Activated naive CD4-positive, alpha-beta T cell treated with anti-CD3 and anti-CD28 coated beads, Interleukin-2, amount 50 U/mL, for 72 hours (primary cell): ENCODE measurements at regions not wholly inside any gene's neighbourhood (a gene's known extent, or its start where the extent isn't known, plus 50 kb on each side); places are given as distances from the start of the nearest gene placed in this dataset.
"Not testable (repeated sequence)": the region's sequence is repeated elsewhere in the genome, so short reads cannot be mapped to it uniquely, and the experiment has no call there.

Experiments used
- ATAC-seq, 2 donors: fragments of 150-1000 bp; cut with Tn5 transposase; 2 replicates each; pipeline ENCODE4 v1.10.0; 2021; ENCODE audit warnings: mild to moderate bottlenecking in 2 of 2, moderate library complexity in 2 of 2
- DNase-seq, 2 donors: peaks; one replicate each; pipeline ENCODE4 v3.0.0; 2021 to 2022; ENCODE audit warnings: low spot score in 2 of 2
- H3K27ac Mint-ChIP-seq, 2 donors: one replicate each; pipeline ENCODE4 v1.8.0; 2022; ENCODE audit warnings: mild to moderate bottlenecking in 2 of 2, mixed read lengths in 2 of 2
- H3K36me3 Mint-ChIP-seq, 2 donors: one replicate each; pipeline ENCODE4 v1.8.0; 2022; ENCODE audit warnings: mixed read lengths in 2 of 2
- H3K9me3 Mint-ChIP-seq, 2 donors: one replicate each; pipeline ENCODE4 v1.8.0; 2022; ENCODE audit warnings: mixed read lengths in 2 of 2

DNA sequence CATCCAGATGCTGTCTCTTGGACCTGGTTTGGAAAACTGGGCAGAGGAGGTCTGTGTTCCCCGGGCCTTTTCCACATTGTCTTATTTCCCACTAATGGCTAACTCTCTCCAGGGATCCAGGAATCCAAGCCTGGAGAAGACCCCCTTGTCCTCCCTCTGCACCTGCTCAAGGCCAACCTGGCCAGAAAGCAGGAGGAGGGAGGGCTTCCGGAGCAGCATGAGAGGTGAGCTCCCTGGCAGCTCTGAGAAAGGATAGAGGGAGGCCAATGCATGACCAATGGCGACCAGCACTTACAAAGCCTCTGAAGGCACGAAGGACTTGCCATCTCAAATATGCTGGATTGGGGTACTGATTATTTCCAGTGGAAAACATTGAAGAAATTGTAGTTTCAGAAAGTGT is 445.0 kb upstream of the B3GAT1 start:
- no peaks in the 10 kb centered on the region for H3K9me3 Mint-ChIP-seq
- H3K27ac Mint-ChIP-seq, result no peak overlapping the region
- no peaks in the 10 kb centered on the region for H3K36me3 Mint-ChIP-seq
- no peak for DNase-seq
- no peak for ATAC-seq

DNA sequence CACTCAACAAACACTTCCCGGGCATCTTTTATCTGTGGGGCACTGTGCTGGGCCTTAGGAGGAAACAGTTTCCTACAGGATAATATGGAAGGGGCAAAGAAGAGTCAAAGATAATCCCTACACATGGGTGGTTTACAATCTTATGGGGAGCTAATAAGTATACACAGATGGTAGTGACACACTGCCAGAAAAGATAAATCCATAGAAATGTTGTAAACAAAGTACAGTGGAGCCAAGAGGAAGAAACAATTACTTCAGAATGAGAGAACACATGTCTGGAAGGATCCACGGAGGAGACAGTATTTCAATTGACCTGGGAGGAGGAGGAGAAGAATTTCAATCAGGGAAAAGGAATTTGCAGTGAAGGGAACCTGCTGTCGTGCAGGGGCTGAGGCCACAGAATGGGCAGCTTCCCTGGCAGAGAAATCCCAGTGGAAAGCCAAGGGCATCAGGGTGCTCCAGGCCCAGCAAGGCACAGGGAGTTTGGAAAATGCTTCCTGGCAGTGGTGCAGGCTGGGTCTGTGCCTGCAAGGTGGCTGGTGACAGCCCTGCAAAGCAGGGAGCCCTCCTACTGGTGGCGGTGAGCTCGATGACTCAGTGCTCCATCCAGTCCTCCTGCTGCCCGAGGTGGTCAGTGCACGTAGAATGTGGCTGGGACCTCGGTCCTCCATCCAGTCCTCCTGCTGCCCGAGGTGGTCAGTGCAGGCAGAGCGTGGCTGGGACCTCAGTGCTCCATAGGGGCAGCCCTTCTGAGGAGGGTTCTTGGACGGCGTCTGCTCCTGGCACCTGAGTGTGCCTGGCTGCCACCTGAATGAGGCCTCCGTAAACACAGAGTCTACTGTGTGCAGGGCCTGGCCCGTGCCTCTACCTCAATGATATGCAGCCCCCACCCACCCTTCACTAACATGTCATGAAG is 444.3 kb upstream of the B3GAT1 start:
- Mint-ChIP-seq H3K9me3 (no peaks in the 10 kb centered on the region), H3K27ac (no peak overlapping the region), H3K36me3 (no peaks in the 10 kb centered on the region)
- ATAC-seq (no peak), DNase-seq (no peak)

DNA sequence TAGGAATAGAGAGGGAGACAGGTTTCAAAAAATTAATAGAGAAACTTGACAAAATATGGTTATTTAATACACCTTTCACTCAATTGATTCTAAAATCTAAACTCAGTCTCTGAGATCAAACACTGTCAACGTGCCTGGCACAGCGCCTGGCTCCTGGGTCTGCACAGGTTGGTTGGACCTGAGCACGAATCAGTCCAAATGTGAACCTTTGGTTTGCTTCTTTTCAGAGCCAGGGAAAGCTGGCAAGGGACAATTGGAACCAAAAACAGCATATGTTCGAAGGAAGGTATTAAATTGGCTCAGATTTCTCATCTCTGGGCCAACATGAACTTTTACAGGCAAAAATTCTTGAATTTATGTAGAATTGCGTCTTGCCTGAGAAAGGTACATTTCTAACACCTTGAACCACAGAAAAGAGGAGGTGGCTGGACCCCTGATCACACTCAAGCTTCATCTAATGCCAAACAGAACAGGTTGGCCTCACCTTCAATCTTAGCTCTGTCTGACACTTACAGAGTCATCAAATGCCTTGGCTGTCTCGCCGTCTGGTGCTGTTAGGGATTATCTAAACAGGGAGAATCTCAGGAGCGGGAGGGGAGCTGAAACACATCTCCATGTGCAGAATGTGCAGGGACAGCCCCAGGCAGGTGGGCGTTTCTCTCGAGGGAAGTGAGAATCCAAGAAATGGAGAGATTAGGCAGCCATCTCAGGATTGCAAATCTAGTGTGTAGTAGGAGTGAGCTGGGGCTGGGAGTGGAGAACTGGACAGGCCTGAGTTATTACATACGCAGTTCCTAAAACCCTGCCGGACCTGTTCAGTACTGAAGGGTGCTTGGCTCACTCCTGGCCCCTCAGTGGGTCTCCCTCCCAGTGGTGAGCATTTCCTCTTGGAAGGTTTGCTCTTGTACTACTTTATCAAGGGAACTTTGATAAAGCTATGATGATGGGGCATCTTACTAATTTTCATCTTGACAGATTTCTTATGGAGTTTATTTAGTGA is 442.2 kb upstream of the B3GAT1 start:
- Mint-ChIP-seq H3K9me3 (no peaks in the 10 kb centered on the region), H3K27ac (no peak overlapping the region), H3K36me3 (no peaks in the 10 kb centered on the region)
- no peak for DNase-seq
- no peak for ATAC-seq

DNA sequence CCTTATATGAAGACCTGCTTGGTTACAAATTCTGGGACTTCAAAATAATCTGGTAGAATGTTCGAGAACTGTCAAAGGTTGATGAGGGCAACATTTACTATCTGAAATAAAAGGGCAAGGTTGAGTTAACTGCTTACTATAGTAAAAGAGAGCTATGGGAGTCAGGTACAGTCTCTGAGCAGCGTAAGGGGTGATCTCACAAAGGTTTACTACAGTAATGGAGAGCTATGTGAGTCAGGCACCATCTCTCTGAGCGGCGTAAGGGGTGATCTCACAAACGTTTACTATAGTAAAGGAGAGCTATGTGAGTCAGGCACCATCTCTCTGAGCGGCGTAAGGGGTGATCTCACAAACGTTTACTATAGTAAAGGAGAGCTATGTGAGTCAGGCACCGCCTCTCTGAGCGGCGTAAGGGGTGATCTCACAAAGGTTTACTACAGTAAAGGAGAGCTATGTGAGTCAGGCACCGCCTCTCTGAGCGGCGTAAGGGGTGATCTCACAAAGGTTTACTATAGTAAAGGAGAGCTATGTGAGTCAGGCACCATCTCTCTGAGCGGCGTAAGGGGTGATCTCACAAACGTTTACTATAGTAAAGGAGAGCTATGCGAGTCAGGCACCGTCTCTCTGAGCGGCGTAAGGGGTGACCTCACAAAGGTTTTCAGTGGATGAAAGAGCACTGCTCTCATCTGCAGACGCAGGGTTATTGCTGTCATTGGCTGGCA is 439.6 kb upstream of the B3GAT1 start:
- not testable (repeated sequence) for H3K9me3 Mint-ChIP-seq, ATAC-seq, H3K36me3 Mint-ChIP-seq, DNase-seq
- peak overlapping the region in 1 of 2 donors; percentile 45 for H3K27ac Mint-ChIP-seq

DNA sequence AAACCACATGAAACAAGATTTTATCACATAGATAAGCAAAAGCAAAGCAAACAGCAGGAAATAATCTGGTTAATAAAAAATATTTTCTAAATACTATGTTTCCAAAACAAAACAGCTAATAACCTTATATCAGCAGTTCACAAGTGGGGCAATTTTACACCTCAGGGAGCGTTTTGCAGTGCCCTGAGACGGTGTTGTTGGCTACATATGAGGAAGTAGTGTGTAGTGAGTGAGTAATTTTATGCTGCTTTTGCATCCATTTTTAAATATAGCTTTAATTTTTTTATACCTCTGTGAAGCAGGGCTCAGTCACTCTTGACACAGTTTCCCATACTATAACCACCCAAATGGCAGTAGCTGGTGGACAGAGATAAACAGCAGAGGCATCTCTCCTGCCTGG is 438.5 kb upstream of the B3GAT1 start:
- H3K9me3 Mint-ChIP-seq, result no peaks in the 10 kb centered on the region
- DNase-seq, result no peak
- ATAC-seq, result no peak
- H3K27ac Mint-ChIP-seq, result no peak overlapping the region
- no peaks in the 10 kb centered on the region for H3K36me3 Mint-ChIP-seq

DNA sequence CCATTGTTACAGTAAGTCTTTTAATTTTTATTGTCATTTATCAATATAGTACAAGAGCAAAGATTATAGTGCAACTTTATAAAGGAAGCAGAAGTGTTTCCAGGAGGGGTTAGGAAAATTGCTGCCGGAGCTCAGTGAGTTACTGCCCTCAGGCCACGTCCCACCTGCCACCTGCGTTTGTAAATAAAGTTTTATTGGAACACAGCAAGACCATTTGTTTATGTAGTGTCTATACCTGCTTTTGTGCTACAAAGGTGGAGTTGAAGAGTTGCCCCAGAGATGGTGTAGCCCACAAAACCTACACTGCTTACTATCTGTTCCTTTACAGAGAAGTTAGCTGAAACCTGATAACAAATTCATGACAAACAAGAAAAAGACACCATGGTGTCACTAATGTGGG is 437.8 kb upstream of the B3GAT1 start:
- no peak overlapping the region for H3K27ac Mint-ChIP-seq
- DNase-seq, result no peak
- no peaks in the 10 kb centered on the region for H3K9me3 Mint-ChIP-seq
- no peak for ATAC-seq
- no peaks in the 10 kb centered on the region for H3K36me3 Mint-ChIP-seq

DNA sequence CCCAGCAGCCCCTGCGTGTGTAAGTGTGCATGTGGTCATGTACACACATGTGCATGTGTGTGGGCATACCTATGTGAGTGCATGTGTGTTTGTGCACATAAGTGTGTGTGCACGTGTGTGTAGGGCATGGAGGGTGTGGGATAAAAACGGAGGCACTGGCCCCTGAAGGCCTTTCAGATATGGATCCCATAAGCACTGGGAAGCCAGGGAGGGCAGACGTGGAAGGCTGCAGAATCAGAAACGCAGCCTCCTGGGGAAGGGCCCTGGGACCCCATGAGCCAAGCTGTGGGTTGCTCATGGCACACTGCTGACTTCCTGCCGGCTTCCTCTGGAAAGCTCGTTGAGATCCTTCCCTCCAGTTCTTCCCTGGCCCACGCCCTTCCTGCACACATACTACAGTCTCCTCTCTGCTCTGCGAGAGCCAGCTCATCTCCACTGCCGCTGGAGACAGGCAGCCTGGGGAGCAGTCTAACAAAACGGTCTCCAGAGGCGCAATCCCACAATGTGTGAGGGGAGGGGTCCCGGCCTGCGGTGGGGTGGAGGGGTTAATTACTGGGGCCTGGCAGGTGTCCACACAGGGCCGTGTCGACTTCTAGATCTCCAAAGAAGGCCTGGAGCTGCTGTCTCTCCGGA is 435.2 kb upstream of the B3GAT1 start:
- Mint-ChIP-seq H3K9me3 (no peaks in the 10 kb centered on the region), H3K27ac (no peak overlapping the region), H3K36me3 (no peaks in the 10 kb centered on the region)
- ATAC-seq (no peak), DNase-seq (peak in 1 of 2 donors; percentile 48)

DNA sequence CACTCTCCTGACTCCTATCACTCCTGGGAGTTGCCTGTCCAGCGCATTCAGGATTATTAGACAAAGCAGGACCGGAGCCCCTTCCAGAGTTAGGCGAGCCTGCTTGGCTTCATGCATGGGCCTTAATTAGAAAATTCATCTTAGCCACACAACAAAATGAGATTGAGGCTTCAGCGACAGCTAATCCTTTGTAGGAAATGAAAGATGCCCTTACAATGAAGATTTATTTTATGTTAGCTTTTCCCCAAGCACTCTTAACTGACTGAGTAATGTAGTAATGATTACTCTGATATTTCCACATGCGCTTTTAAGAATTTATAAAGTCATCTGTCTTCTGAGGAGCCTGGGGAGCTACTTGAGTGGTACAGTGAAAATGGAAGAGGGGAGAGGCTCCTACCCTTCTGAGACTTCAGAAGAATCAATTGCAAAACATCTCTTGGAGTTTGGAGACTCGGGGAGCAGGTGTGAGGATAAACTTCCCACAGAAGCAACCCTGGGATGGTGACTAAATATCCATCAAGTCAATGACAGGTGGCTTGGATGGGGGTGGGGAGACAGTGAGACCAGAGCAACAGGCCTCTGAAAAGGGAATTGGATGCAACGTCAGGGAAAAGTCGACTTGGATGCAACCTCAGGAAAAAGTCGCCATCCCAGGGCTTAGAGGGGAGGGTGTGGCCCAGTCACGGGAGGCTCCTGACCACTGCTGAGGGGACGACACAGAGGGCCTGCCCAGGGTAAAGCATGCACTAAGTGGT is 434.5 kb upstream of the B3GAT1 start:
- DNase-seq (no peak), ATAC-seq (no peak)
- Mint-ChIP-seq H3K36me3 (no peaks in the 10 kb centered on the region), H3K9me3 (no peaks in the 10 kb centered on the region), H3K27ac (no peak overlapping the region)

DNA sequence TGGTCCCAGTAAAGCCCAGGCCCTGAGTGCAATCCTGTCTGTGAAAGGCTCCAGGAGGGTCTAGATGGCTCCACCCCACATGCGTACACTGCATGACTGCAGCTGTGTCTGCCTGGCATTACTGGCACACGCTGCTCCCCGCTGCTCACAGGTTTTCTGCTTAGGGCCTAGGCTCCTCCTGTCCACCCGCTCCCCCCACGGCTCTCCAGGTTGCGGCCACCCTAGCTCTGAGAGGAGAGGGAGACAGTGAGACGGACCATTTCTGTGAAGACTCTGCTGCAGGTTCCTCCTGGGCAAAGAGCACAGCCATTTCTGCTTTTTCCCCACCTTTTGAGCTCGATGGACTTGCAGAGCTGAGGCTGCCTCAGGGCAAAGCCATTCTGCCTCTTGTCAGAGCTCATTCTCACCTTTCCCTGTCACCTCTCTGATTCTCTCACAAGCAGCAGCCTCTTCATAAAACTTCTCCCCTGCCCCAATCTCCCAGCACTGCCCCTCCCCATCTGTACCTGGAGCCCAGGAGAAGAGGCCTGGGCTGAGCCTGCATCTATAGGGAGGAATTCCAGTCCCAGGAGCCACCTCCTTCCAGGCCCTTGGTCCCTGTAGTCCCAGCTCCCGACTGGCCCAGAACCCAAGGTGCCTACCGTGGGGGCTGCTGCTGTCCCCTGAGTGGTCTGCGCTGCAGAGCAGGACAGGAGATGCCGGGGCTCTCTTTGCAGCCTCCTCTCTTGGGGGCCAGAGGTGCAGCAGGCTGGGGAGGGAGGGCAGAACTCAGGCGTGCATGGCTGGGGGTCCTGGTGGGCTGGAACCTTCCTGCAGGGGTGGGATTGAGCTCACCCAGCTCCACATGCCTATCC is 433.7 kb upstream of the B3GAT1 start:
- no peaks in the 10 kb centered on the region for H3K9me3 Mint-ChIP-seq
- H3K36me3 Mint-ChIP-seq, result no peaks in the 10 kb centered on the region
- DNase-seq (no peak), ATAC-seq (no peak)
- H3K27ac Mint-ChIP-seq, result no peak overlapping the region

DNA sequence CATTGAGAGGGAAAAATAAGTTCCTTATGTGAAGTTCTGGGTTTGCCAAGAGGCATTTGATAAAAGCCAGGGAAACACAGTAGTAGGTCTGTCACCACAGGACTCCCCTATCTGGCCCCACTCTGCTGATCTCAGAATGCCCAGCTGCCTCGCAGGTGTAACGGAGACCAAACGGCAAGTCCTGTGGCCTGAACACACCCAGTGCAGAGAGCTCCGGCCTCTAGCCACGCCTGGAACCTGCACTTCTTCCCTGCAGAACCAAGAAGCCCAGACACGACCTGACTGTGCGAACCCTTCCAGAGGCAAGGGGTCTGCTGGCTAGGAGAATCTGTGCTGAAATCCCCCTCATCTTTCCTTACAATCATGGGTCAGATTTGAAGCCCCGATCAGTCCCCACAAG is 432.8 kb upstream of the B3GAT1 start:
- Mint-ChIP-seq H3K9me3 (no peaks in the 10 kb centered on the region), H3K27ac (no peak overlapping the region), H3K36me3 (no peaks in the 10 kb centered on the region)
- DNase-seq (no peak), ATAC-seq (no peak)

DNA sequence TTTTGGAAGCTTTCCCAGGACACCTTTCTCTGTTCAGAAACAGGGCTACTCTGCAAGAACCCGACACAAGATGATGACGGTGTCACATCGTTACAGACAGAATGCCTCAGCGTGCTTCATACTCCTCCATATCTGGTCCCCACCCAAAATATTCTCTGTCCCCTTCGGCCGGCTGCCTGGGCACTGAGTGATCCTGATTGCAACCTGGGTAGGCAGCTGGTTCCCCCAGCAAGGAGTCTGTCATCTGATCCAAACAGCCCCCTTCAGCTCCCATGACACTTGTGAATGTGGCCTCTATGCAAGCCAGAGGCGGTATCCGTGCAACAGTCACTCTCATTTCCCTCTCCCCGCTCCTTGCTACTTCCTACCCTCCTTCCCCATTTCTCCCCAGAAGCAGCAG is 431.7 kb upstream of the B3GAT1 start:
- ATAC-seq (no peak), DNase-seq (no peak)
- no peak overlapping the region for H3K27ac Mint-ChIP-seq
- H3K9me3 Mint-ChIP-seq, result no peaks in the 10 kb centered on the region
- H3K36me3 Mint-ChIP-seq, result no peaks in the 10 kb centered on the region

DNA sequence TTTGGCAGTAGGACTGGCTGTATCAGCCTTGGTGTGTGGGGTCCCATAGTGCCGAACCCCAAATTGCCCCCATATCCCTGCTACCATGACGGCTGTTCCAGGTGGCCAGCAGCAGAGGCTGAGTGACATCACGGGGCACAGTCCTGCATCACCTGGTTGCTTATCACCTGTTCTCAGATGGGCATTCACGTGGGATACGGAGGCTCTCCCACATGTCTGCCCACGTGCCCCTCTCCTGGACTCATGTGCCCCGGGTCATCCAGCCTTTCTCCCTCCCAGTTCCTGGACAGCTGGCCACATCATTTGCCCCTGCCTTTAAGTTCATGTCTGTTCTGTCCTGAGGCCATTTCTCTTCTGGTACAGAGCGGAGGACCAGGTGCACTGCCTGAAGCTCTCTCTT is 431.0 kb upstream of the B3GAT1 start:
- no peak for ATAC-seq
- Mint-ChIP-seq H3K27ac (no peak overlapping the region), H3K9me3 (no peaks in the 10 kb centered on the region), H3K36me3 (no peaks in the 10 kb centered on the region)
- no peak for DNase-seq

DNA sequence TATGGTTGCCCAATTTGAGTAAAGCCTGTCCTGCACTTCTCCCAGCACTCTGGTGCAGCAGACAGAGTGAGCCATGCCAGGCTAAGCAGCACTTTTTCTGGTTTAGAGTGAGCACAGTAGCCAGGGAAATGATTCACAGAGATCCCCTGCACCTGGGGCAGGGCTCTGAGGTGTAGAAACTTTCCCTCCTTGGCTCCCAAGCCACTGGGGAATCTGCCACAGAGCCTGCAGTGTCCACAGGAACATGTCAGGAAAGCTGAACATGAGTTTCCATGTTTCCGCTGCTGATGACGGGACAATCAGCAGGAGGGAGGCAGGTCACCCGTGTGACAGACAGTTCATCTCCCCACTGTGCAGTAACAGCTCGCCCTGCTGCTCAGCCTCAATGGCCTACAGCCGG is 429.9 kb upstream of the B3GAT1 start:
- peak in 1 of 2 donors; percentile 31 for DNase-seq
- no peaks in the 10 kb centered on the region for H3K36me3 Mint-ChIP-seq
- H3K9me3 Mint-ChIP-seq, result no peaks in the 10 kb centered on the region
- no peak overlapping the region for H3K27ac Mint-ChIP-seq
- no peak for ATAC-seq

DNA sequence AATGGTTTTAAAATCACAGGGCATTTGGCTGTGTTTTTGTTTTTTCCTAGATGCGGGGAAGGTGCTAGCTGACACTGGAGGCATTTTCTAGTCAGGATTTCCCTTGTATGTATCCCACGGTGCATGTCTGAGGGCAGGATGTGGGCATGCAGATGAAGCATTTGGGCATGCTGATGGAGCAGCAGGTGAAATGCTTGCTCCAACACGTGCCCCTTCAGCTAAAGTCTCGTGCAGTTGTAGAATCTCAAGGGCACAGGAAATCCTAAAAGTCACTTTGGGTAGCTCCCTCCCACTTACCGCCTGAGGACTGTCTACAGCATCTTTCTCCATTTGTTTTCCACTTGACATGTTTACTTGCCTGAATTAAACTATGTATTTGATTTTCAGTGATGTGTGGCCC is 429.4 kb upstream of the B3GAT1 start:
- no peak for ATAC-seq
- DNase-seq, result no peak
- H3K36me3 Mint-ChIP-seq, result no peaks in the 10 kb centered on the region
- H3K9me3 Mint-ChIP-seq, result no peaks in the 10 kb centered on the region
- no peak overlapping the region for H3K27ac Mint-ChIP-seq

DNA sequence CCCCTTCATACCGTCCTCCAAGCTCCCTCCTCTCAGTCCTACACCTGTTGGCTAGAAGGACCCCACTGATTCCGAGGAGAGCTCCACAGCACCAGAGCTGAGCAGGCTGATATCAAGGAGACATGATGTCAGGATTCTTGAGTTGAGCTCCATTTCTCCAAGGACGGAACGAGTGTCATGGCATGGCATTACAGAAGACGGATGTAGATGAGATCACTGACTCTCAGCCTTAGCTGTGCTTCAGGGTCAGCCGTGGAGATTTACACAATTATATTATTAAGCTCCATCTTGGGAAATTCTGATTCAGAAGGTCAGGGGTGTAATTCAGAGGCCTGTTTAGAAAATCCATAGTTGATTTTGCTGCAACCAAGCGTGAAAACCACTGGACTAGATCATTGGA is 428.9 kb upstream of the B3GAT1 start:
- no peak overlapping the region for H3K27ac Mint-ChIP-seq
- no peak for ATAC-seq

More for the DNA sequence above, 428.9 kb upstream of the B3GAT1 start:
- DNase-seq, result no peak
- H3K36me3 Mint-ChIP-seq, result no peaks in the 10 kb centered on the region
- no peaks in the 10 kb centered on the region for H3K9me3 Mint-ChIP-seq
